ENCODE measurements at regions not wholly inside any gene's neighbourhood (a gene's known extent, or its start where the extent isn't known, plus 50 kb on each side); places are given as distances from the start of the nearest gene placed in this dataset.

DNA sequence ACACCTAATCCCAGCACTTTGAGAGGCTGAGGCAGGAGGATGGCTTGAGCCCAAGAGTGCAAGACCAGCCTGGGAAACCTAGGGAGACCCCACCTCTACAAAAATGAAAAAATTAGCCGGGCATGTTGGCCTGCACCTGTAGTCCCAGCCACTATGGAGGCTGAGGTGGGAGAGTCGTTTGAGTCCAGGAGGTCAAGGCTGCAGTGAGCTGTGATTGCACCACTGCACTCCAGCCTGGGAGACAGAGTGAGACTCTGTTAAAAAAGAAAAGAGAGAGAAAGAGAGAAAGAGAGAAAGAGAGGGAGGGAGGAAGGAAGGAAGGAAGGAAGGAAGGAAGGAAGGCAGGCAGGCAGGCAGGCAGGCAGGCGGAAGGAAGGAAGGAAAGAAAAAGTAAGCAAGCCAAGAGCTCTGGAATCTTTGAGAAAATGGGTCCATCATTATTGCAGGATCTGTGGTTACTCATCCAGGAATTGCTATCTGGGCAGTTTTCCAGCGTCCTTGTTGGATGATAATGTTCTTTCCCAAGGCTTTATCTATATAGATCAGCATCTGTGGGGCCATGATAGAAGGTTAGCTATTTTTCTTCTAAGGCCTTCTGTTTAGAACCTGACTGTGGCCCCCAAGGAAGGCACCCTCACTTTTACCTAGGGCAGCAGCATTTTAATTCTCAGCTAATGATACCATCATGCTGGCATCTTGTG lies 533.2 kb upstream of the CDH5 start:
- Histone ChIP-seq H3K27ac (no peak overlapping the region), H3K9me3 (no peaks in the 10 kb centered on the region), H3K4me1 (no peaks in the 10 kb centered on the region), H3K27me3 (no peaks in the 10 kb centered on the region), H3K4me3 (no peak overlapping the region), H3K36me3 (no peaks in the 10 kb centered on the region)
- DNase-seq (no peak), ATAC-seq (no peak)
- intact Hi-C loops (cut with DNase I), result no loop called here
- TF ChIP-seq CTCF (IDR thresholded peaks at IDR 0.05), result no peak
- 68 to 73% methylated on average over 4 of the region's 4 CpGs for WGBS, 2 donors

DNA sequence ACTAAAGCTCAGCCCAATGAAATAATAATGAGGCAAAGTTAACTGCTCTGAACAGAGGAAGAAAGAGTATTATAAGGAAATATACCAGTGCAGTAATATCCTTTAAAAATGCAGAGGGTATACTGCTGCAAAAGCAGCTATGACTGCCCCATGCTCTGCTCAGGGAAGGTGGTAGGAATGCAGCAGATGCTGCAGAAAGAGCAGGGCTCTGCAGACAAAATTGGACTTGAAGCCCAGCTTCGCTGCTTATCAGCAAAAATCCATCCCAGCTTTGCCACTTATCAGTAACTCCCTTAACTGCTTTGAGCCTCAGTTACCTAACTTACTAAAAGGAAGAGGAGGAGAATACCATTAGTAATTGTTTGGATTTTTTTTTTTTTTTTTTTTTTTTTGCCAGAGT lies 533.8 kb upstream of the CDH5 start:
- no peak for TF ChIP-seq CTCF (IDR thresholded peaks at IDR 0.05)
- no peak for ATAC-seq

DNA sequence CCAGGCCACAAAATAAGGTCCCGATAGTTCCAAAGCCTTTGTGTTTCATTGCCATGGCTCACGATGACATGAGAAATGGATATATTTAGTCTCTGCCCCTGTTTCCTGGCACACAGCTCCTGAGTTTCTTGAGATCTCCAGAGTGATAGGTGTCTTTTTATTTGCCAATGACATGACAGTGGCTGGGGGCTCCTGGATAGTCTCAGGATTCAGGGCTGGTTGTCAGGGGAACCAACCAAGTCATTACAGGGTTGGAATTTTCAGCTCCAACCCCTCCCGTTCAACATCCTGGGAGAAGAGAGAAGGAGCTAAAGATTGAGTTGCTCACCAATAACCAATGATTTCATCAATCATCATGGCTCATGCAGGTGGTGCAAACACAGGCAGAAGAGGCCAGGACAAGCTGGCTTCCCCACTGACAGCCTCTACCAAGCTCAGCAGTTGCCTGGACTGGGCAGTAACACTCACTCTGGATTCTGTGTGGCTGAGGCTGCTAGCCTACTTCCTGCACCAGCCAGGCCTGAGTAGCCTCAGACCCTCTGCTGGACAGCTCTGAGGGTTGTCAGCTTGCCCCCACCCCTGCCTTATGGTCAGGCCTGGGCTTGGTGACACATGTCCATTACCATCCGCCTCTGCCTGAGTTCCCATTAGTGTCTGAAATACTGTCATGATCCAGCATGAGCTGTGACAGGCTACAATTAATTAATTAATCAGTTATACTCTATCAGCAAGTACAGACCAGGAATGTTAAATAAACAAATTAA lies 534.4 kb upstream of the CDH5 start:
- H3K27ac ChIP-seq, result no peak overlapping the region
- no peaks in the 10 kb centered on the region for H3K9me3 ChIP-seq
- H3K4me3 ChIP-seq, result no peak overlapping the region
- intact Hi-C loops (cut with DNase I), result no loop called here
- no peak for TF ChIP-seq CTCF (IDR thresholded peaks at IDR 0.05)
- 85 to 93% methylated on average over 4 of the region's 4 CpGs for WGBS, 2 donors
- peaks cover 0 to 4% (median 0%) of the 10 kb centered on the region in 7 donors for H3K27me3 ChIP-seq
- H3K36me3 ChIP-seq, result no peaks in the 10 kb centered on the region
- ATAC-seq (no peak), DNase-seq (no peak)
- no peaks in the 10 kb centered on the region for H3K4me1 ChIP-seq

More for the DNA sequence above, 533.8 kb upstream of the CDH5 start:
- no peak for DNase-seq
- 69 to 84% methylated on average over 1 of the region's 1 CpG for WGBS, 2 donors
- Histone ChIP-seq H3K36me3 (no peaks in the 10 kb centered on the region), H3K27ac (no peak overlapping the region), H3K27me3 (peaks cover 0 to 4% (median 0%) of the 10 kb centered on the region in 7 donors), H3K9me3 (no peaks in the 10 kb centered on the region), H3K4me1 (no peaks in the 10 kb centered on the region), H3K4me3 (no peak overlapping the region)
- intact Hi-C loops (cut with DNase I), result no loop called here

- DNase-seq (no peak), ATAC-seq (no peak)
- TF ChIP-seq CTCF (IDR thresholded peaks at IDR 0.05), result no peak
These were observed 537.4 kb upstream of the CDH5 start for GRCh38 chr16:65829076-65829475.

More at GRCh38 chr16:65829076-65829475, 537.4 kb upstream of the CDH5 start:
- 82 to 86% methylated on average over 4 of the region's 4 CpGs for WGBS, 2 donors
- Histone ChIP-seq H3K27ac (no peak overlapping the region), H3K4me1 (no peaks in the 10 kb centered on the region), H3K9me3 (no peaks in the 10 kb centered on the region), H3K4me3 (no peak overlapping the region), H3K27me3 (peaks cover 0 to 4% (median 0%) of the 10 kb centered on the region in 7 donors), H3K36me3 (no peaks in the 10 kb centered on the region)
- intact Hi-C loops (cut with DNase I), result no loop called here
